HG03280 (cell line): ENCODE measurements at regions not wholly inside any gene's neighbourhood (a gene's known extent, or its start where the extent isn't known, plus 50 kb on each side); places are given as distances from the start of the nearest gene placed in this dataset.

Experiments
- ATAC-seq: cut with Tn5 transposase; IDR thresholded peaks from one replicate; pipeline ENCODE4 v1.9.1; 2021; ENCODE audit warnings: mild to moderate bottlenecking, moderate library complexity; ENCODE audit not compliant: unreplicated experiment

DNA sequence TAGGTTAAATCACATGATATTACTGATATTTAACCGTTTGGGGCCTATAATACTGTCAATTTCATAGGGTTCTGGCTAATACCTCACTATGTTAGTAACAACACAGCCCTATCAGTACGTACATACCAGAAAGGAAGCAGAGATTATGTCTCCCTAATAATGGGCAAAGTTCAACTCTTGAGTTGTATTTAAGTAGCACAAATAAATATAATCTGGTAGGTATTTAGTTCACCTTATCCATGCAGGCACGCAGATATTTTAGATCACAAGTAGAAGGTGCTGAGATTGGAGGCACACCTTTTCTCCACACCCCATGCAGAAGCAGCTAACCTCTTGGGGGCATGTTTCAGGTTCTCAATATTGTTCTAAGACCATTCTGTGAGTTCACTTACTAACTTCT is 118.9 kb downstream of the IRS1 start:
- no peak for ATAC-seq

DNA sequence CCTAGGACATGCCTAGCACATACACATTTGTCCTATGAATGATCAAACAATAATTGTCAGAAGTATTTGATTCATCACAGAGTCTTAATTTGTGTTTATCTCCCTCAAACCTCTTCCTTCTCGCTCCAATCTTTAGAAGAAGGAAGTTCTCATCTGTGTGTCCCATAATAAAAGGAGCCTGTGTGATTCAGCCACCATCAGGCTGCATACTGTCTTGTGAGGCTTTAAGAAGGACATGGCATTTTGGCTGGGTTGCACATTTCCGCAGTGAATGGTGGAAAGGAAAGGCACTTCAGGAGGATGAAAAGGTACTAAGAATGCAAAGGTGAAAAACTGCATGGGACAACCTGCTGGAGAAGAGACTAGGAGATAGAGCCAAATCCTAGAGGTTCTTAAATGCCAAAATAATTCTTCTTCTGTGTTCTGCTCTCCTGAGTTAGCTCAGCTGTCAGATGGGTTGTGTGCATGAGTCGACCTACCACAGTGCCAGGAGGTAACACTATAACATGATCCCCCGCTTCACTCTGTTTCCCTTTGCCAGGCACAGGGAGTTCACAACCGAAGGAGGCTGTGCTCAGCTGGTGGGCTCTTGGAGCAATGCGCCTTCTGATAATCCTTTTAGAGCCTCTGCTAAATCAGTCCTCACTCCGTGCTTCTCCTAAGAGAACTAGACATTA is 120.1 kb downstream of the IRS1 start:
- ATAC-seq: no peak

DNA sequence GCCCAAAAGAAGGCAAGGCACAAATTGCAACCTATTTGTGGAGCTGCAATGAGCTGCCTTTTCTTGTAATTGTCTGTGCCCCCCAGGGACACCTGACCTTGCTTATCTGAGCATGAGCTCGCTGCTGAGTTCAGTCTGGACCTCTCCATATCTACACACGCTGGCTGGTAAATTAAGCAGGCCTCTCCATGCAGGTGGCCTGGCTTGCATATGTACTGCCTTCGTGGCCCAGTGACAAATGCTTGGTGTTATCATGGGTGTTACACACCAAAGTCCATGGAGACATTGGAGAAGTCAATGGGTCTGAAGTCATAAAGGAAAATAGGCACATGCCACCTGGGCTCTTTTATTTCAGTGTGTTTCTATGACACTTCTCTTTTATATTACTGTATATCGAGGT is 121.2 kb downstream of the IRS1 start:
- no peak for ATAC-seq

DNA sequence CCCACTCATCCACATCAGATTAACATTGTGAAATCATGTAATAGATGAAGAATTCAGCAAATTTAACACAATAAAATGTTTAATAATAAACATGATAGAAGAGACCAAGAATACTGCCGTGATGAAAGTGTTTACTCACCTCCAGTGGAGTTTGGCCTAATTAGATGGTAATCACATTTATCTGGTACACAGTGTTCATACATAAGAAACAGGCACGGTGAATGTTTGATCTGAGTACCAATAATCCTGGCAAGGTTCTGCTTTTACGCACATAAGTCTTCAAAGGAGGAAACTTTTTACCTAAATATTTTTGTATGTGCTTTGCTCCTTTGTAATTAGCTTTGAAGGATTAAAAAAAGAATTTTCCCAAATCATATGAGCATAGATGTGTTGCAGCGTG is 122.5 kb downstream of the IRS1 start:
- no peak for ATAC-seq

DNA sequence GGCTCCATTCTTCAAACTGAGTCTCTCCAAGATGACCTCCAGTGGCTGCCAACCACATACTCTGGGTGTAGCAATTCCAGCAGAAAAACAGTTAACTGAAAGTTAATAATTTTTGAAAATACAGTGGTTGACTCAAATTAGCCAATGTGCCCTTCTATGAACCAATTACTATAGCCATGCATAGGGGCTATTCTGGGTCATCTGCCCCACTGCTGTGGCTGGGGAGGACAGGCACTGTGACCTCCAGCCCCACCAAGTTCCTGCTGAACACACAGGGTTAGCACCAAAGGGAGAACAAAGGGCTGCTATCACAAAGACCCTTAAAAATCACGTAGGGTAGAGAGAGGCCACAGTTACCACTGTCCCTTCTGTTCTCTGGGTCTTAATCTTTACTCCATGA is 123.0 kb downstream of the IRS1 start:
- ATAC-seq: no peak

DNA sequence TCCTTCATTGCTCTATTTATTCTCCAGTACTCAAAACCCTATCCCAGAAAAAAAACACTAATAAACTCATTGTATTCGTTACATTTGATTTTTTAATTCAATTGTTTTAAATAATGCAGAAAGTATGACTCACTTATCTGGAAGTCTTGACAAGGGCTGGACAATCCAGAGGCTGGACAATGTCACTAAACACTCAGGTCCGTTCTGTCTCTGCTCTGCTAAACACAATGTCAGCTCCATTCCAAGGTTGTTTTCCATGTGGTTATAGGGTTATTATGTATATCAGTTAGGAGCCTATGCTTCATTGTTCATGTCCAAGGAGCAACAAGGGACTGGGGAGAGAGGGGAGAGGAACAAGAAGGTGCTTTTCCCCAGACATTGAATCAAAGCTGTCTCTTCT is 125.5 kb downstream of the IRS1 start:
- no peak for ATAC-seq

DNA sequence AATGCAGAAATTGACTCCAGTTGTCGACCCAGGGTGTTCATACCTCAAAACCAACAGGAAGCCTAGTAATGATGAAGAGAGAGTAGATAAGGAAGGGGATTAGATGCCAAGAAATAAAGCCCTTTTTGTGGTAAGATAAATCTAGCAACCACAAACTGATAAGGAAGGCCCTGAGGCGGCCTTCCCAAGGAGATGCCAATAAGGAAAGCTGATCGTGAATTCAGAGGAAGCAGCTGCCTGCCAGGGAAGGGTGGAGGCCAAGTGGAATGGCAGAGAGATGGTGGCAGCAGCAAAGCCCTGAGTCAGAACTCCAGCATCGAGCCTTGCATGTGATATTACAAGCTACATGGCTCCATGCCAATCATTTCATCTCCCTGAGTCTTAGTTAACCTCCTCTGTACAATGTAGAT is 126.3 kb downstream of the IRS1 start:
- no peak for ATAC-seq

DNA sequence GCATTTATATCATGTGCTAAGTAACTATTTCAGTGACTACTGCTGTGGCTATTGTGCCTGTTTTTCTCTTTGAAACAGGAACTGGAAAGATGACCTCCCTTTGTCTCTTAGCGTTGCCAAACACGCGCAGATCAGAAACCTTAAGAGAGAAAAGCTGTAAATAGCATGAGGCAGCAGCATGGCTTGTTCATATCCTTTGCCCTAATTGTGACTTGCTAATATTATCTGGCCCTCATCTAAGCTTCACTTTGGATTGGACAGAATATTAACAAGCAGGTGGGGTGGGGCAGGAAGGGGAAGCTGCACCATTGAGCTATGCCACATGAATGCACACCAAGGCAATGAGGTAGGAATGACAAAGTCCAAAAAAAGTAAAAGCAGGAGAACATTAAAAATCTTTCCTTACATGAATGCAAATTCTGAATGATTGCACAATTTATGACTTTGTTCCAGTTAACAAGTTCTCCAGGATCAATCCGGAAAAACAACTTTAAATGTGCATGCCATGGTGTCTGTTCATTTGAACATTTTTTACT is 128.4 kb downstream of the IRS1 start:
- ATAC-seq: no peak

DNA sequence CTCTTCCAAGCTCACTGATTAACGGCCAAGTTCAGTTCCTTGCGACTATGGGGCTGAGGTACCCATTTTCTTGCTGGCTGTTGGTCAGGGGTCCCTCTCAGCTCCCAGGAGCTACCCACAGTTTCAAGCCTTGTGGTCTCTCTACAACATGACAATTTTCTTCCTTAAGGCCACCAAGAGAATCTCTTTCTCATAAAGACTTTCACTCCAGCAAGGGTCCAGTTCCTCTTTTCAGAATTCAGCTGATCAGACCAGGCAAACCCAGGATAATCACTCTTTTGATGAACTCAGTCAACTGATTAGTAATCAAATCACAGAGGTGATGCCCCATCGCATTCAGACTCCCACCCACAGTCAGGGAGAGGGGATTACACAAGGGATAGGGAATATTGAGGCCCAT is 129.7 kb downstream of the IRS1 start:
- peak; percentile 59 for ATAC-seq

DNA sequence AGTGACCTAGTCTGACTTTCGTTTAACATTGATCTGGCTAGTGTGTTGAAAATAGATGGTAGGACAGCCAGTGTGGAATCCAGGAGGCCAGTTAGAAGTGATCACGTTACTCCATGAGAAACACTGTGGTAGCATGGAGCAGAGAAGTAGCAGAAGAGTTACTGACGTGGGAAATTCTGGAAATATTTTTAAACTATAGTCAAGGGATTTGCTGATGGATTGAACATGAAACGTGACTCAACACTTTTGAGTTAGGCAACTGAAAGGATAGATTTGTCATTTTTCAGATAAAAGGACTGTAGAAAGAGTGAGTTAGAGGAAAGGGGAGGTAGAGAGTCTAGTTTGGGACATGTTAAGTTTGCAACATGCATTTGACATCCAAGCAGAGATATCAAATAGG is 130.4 kb downstream of the IRS1 start:
- no peak for ATAC-seq

DNA sequence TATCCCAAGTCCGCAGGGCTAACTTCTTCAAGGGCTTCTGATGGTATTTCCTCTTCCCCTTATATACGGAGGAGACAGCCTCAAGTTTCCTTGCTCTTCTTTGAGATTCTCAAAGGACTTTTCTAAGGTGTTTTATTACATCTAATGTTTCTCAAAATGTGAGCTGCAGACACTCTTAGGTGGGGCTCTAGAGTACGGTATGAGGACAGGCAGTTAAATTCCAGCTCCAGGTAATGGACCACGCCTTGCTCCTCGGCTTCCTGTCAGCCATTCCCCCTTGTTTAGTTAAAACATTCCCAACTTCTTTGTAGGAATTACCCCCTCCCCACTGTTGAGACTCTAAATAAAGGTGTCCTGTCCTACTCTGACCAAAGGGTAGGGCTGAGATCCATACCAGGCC is 131.9 kb downstream of the IRS1 start:
- no peak for ATAC-seq

DNA sequence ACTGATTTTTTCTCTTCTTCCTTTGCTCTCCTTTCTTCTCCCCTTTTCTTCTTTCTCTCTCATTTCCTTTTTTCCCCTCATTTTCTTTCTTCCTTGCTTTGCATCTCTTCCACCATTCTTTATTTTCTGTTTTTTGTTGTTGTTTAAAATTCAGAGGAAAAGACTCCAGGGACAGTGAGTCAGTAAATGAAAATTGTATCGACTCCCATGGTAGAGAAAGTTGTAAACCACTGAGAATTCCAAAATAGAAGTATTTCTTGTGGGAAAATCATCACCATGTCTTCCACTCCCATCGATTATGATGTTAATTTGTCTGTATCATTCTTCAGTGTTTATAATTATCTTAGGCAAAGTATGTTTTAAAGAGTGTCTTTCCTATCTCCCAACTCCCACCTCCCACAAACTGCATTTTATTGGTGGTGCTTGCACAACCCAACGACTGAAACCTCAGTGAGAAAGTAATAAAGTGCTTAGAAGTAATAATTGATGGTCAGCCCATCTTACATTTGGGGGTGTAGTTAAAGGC is 134.3 kb downstream of the IRS1 start:
- no peak for ATAC-seq

DNA sequence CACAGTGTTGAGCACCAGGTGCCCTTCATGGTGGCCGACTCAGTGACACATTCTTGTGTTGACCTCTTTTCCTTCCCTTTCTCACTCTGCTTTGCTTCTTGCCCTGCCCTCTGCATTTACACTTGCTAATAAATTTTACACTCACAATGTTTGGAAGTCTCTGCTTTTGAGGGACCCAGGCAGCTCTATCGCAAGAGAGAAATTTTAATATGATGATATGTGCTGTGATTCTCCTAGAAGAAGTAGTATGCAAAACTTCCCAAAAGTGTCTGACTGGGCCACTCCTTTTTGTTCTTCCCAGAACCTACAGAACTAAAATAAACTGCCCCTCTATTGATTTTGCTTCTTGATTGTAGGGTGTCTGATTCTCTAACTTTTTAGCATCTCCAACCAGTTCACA is 135.0 kb downstream of the IRS1 start:
- ATAC-seq: no peak

DNA sequence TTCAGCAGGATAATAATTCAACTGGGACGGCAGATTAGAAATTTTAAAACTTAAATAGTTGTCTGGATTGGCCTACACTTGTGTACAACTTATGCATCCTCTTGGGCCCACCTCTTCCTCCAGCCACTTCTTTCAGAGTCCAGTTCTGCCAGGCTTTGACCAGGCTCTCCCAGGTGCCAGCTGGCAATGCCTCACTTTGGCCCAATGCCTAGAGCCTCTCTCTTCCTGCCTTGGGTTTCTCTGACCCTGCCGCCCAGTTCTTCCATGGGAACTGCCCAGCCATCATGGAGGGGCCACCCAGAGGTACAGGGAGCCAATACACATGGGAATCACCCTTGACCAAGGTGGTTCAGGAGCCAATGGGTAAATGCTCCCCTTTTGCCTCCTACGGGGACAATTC is 135.5 kb downstream of the IRS1 start:
- no peak for ATAC-seq

DNA sequence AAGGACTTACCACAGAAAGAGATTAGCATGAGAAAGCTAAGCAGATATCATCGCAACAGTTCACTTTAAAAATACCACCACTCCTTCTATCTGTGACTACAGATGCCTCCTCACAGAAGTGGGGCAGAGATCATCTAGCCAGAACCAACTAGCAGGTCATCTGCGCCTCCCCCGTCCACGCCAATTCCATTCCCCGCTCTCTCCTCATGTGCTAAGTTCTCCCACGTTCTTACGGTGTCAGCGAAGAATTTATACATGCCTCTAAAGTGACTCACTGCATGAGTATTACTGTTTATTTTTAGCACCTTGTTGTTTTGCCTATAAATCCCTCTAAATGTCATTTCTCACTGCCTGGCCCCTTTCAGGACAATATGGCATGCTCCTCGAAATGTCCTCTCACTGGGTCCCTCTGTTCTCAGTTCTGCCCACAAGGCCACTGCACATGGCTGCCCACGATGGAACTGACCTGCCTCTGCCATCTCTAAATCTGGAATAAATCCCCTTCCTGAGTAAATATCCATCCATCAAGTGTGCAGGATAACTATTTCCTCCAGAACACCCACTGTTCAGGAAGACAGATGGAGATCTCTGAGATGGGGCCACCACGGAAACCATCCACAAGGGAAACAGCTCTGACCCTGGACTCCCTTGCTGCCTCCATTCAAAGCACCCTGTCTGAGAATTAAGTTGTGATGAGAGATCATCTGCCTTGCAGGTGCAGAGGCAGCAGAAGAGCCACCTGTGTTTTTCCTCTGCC is 137.7 kb downstream of the IRS1 start:
- no peak for ATAC-seq

DNA sequence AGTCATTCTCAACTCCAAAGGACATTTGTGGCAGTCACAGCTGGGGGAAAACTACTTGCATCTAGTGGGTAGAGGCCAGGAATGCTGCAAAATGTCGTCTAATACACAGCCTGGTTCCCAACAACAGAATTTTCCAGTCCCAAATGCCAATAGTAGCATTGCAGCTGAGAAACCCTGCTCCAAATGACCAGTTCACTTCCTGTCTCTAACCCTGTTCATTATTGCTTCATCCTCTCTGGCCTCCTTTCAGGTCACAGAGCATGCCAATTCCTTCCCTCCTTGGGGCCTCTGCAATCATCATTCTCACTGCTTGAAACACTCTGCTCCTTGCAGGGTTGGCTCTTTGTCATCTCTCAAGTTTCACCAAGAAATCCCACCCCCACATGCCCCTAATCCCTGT is 139.1 kb downstream of the IRS1 start:
- ATAC-seq: no peak

DNA sequence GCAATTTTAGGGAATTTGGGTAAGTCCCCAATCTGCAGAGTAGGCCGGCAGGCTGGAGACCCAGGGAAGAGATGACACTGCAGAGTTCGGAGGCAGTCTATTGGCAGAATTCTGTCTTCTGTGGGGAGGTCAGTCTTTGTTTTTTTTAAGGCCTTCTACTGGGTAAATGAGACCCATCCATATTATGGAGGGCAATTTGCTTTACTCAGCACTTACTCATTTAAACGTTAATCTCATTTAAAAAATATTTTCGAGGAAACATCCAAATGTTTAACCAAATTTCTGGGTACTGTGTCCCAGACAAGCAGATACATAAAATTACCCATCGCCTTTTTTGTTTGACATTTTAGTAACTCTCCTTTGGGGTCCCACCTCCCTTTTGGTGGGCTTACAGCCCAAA is 139.5 kb downstream of the IRS1 start:
- ATAC-seq: no peak

DNA sequence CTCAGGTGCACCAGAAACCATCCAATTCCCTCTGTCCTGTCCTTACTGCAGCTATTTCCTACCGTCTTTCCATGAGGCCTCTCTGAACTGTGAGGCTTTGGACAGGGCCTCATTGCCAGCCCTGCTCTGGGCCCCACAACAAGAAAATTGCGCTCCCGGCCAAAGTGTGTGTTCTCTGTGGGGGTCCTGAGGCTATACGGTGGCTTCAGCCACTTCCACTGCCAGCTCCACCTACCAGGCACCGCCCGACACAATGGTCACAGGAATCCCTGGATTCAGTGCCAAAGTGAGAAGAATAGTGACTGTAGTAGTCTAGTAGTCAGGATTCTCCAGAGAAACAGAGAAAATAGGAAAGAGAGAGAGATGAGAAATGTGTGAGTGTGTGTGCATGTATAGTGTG is 140.2 kb downstream of the IRS1 start:
- no peak for ATAC-seq

DNA sequence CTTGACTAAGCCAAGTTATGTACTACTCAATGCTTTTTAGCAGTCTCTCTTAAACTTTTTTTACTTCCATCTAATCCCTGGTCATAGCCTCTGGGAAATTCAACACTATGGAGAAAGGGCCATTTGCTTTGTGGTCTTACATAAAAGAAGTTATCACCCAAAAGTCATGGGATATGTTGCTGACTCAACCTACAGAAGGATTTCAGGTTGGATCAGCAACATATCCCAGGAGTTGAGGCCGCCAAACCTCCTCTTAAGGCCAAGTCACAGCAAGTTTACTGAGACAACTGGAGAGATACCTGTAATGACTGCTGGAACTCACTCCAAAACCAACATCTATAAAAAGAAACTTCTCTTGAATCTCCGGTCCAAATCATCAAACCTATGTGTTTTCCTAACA is 141.1 kb downstream of the IRS1 start:
- no peak for ATAC-seq

DNA sequence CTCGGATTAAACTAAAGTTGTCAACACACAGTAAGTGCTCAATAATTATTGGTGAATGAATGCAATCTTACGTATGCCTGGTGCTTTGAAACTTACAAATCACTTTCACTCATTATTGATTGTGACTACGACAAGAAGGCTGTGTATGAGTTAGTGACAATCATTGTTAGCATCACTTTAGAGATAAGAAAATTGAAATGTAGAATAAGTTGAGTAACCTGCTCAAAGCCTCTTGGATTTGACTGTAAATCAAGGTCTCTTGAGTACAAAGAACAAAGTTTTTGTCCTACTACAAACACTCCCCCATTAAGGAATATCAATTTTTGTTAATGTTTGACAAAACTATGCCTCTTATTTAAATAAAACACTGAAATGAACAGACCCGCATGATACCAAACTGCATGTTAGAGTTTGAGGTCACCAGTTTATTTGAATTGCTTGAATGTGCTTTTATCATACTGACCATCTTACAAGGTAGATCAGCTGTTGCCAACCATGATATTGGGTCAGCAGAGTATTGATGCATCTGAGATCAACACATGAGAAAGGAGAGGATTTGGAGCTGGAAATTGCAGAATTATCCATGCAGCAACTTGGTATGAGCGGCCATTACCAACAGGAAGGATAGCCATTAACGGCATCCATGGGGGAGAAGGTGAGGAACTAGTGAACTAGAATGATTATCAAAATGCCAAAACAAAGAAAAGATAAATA is 142.1 kb downstream of the IRS1 start:
- no peak for ATAC-seq

DNA sequence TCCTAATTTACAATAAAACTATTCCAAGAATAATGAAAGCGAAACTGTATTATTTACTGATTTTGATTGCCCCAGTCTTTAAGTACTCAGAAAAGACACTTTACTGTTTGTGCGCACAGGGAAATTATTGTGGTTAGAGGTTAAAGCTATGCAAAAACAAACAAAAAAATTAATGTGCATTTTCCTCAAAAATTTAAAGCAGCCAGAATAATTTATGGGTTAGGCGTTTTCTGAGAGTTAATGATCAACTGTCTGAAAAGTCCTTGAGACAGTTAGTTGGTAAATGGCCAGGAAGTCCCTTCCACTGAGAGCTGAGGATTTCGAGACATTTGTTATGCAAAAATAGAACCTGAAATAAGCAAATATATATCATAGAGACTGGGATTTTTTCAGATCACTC is 143.3 kb downstream of the IRS1 start:
- ATAC-seq: no peak

DNA sequence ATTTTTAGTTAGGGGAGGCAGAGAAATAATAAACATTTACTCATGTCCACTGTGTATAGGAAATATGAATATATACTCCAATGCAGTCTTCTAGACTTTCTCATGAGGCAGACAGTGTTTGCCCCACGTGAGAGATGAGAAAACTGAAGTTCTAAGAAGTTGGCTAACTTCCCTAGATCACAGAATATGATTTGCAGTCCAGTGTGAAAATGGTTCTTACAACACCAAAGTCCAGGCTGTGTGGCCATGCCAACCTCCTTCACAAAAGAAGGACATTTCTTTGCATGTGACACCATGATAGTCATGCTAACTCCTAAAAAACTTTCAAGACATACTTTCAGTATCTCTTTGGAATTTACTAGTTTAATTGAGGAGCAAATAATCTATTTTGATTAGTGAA is 143.7 kb downstream of the IRS1 start:
- no peak for ATAC-seq
